ENCODE measurements at regions not wholly inside any gene's neighbourhood (a gene's known extent, or its start where the extent isn't known, plus 50 kb on each side); places are given as distances from the start of the nearest gene placed in this dataset.
A peak's percentile ranks its signal among the peaks of the same experiment; 100 is the strongest.

- Histone ChIP-seq H3K27ac (peak overlapping the region in 1 of 2 donors; percentile 52), H3K4me1 (replicated peaks) (no peaks in the 10 kb centered on the region), H3K27me3 (replicated peaks; ENCODE audit: insufficient read depth) (no peaks in the 10 kb centered on the region), H3K9me3 (no peaks in the 10 kb centered on the region), H3K4me3 (no peak overlapping the region), H3K36me3 (no peaks in the 10 kb centered on the region)
- intact Hi-C loops (cut with DNase I), result no loop called here
- WGBS, result 67% methylated on average over 3 of the region's 3 CpGs
- no peak for DNase-seq (ENCODE audit: low spot score)
- TF ChIP-seq POLR2AphosphoS5 (IDR thresholded peaks at IDR 0.05) (no peak), POLR2A (IDR thresholded peaks at IDR 0.05) (no peak)
- TF ChIP-seq, protein P1, sequence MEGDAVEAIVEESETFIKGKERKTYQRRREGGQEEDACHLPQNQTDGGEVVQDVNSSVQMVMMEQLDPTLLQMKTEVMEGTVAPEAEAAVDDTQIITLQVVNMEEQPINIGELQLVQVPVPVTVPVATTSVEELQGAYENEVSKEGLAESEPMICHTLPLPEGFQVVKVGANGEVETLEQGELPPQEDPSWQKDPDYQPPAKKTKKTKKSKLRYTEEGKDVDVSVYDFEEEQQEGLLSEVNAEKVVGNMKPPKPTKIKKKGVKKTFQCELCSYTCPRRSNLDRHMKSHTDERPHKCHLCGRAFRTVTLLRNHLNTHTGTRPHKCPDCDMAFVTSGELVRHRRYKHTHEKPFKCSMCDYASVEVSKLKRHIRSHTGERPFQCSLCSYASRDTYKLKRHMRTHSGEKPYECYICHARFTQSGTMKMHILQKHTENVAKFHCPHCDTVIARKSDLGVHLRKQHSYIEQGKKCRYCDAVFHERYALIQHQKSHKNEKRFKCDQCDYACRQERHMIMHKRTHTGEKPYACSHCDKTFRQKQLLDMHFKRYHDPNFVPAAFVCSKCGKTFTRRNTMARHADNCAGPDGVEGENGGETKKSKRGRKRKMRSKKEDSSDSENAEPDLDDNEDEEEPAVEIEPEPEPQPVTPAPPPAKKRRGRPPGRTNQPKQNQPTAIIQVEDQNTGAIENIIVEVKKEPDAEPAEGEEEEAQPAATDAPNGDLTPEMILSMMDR (IDR thresholded peaks at IDR 0.05), result no peak
Measured at GRCh38 chr2:12317286-12317685, 399.4 kb upstream of the TRIB2 start.

GRCh38 chr2:12317814-12318426 lies 398.8 kb upstream of the TRIB2 start:
- peak; percentile 46 for DNase-seq (ENCODE audit: low spot score)
- Histone ChIP-seq H3K36me3 (no peaks in the 10 kb centered on the region), H3K4me3 (no peak overlapping the region), H3K27ac (peak overlapping the region; percentile 39 to 52), H3K4me1 (replicated peaks) (no peaks in the 10 kb centered on the region), H3K9me3 (no peaks in the 10 kb centered on the region), H3K27me3 (replicated peaks; ENCODE audit: insufficient read depth) (no peaks in the 10 kb centered on the region)
- WGBS, result 55% methylated on average over 6 of the region's 6 CpGs
- intact Hi-C loops (cut with DNase I), result no loop called here
- TF ChIP-seq POLR2AphosphoS5 (IDR thresholded peaks at IDR 0.05), result peak; percentile 15
- no peak for TF ChIP-seq POLR2A (IDR thresholded peaks at IDR 0.05)

DNA sequence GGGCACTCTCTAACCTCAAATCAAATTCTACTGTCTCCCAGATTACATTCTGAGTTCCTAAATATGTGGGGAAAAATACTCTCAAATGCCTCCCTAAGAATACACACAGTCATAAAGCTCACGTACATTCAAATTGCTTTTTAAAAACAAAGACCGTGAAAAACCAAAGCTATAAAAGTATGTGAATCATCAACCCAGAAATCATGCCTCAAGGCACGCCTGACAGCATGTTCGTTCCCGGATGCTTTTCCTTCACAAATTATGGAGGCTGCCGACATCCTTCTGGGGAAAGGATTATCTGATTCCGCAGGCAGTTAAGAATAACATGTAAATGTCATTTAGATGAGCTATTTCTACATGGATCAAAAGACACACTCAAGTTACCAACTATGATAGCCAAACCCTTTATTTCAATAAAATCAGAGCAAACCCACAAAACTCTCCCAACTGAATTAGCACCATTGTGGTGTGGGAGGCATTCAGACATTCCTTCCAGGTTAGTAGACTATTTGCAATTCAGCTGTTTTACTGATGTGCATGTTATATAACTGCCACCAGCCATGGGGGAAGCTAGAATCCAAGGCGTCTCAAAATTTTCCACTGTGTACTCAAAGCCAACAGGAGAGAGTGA lies 398.2 kb upstream of the TRIB2 start:
- TF ChIP-seq POLR2AphosphoS5 (IDR thresholded peaks at IDR 0.05), result peak; percentile 42
- TF ChIP-seq, protein P1 (IDR thresholded peaks at IDR 0.05), result no peak

GRCh38 chr2:12320027-12320734 lies 396.6 kb upstream of the TRIB2 start:
- Histone ChIP-seq H3K9me3 (no peaks in the 10 kb centered on the region), H3K36me3 (no peaks in the 10 kb centered on the region), H3K4me1 (replicated peaks) (no peaks in the 10 kb centered on the region), H3K27me3 (replicated peaks; ENCODE audit: insufficient read depth) (no peaks in the 10 kb centered on the region), H3K4me3 (no peak overlapping the region), H3K27ac (no peak overlapping the region)
- WGBS, result 46% methylated on average over 7 of the region's 7 CpGs
- intact Hi-C loops (cut with DNase I), result no loop called here
- peak; percentile 57 for DNase-seq (ENCODE audit: low spot score)
- TF ChIP-seq POLR2A (IDR thresholded peaks at IDR 0.05) (no peak), POLR2AphosphoS5 (IDR thresholded peaks at IDR 0.05) (peak; percentile 83)

More for the DNA sequence above, 398.2 kb upstream of the TRIB2 start:
- H3K9me3 ChIP-seq, result no peaks in the 10 kb centered on the region
- no peaks in the 10 kb centered on the region for H3K36me3 ChIP-seq
- no peaks in the 10 kb centered on the region for H3K4me1 ChIP-seq (replicated peaks)
- WGBS, result 33% methylated on average over 8 of the region's 8 CpGs
- no peaks in the 10 kb centered on the region for H3K27me3 ChIP-seq (replicated peaks; ENCODE audit: insufficient read depth)
- peak; percentile 66 for DNase-seq (ENCODE audit: low spot score)
- intact Hi-C loops (cut with DNase I), result no loop called here
- H3K4me3 ChIP-seq, result no peak overlapping the region
- peak overlapping the region; percentile 39 to 52 for H3K27ac ChIP-seq

DNA sequence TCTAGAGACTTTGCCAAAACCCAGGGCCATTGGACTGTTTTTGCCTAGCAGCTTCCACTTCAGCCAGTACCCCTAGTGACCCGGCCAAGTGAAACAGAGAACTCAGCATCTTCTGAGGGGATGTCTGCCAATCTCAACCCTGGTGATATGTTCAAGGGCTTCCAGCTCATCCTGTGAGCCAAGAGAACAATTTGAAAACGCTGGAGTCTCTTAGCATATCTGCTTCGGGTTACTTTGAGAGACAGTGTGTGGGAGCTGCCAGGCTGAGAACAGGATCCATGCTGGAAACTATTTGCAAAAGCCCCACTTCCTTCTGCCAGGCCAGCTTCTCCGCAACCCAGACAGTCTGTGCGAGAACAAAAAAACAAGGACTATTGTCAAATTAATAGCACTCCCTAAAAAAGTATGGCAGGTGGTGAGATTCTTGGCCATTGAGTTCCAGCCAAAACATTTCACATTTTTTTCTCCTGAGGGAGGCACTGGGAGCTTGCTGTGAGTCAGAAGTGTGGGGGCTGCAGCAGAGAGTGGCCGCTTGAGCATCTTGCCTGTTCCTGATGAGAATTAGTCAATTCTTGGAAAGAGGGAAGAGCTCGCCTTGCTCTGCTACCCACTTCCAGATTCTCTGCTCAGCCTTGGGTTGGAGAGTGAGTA lies 395.6 kb upstream of the TRIB2 start:
- no peaks in the 10 kb centered on the region for H3K36me3 ChIP-seq
- no peaks in the 10 kb centered on the region for H3K4me1 ChIP-seq (replicated peaks)
- no peak overlapping the region for H3K27ac ChIP-seq
- DNase-seq (ENCODE audit: low spot score), result no peak
- intact Hi-C loops (cut with DNase I), result no loop called here
- no peak overlapping the region for H3K4me3 ChIP-seq
- WGBS, result 66% methylated on average over 7 of the region's 7 CpGs
- no peaks in the 10 kb centered on the region for H3K27me3 ChIP-seq (replicated peaks; ENCODE audit: insufficient read depth)
- no peaks in the 10 kb centered on the region for H3K9me3 ChIP-seq
- TF ChIP-seq POLR2AphosphoS5 (IDR thresholded peaks at IDR 0.05) (no peak), POLR2A (IDR thresholded peaks at IDR 0.05) (no peak)
- TF ChIP-seq, protein P1 (IDR thresholded peaks at IDR 0.05), result no peak
